HepG2 (cell line): ENCODE measurements at regions not wholly inside any gene's neighbourhood (a gene's known extent, or its start where the extent isn't known, plus 50 kb on each side); places are given as distances from the start of the nearest gene placed in this dataset.

Experiments used
- ATAC-seq: fragments of 200-7000 bp; cut with Tn5 transposase; 3 replicates; pipeline ENCODE4 v1.9.1; 2020; ENCODE audit warnings: mild to moderate bottlenecking, moderate library complexity
- BruUV-seq: library from RNA; stranded (reverse); fragments of 400-500 nt; replicated peaks from 2 replicates; lab custom pipeline; 2021; lab: Mats Ljungman, UMichigan
- CTCF ChIA-PET: fragments of 300-600 bp; formaldehyde crosslinking; extraction: SDS; loops from one replicate; lab custom pipeline; 2021; ENCODE audit warnings: low total read pairs, inconsistent platforms, low intra/inter-chr PET ratio; lab: Yijun Ruan, JAX
- POLR2A ChIA-PET: fragments of 350-600 bp; sonication (Branson Sonifier 250); formaldehyde crosslinking; loops from one replicate; lab custom pipeline; 2020; ENCODE audit warnings: antibody characterized with exemption, inconsistent platforms; lab: Yijun Ruan, JAX
- DNase-seq: peaks from one replicate; pipeline ENCODE4 v3.0.0-alpha.2; 2015; ENCODE audit warnings: low spot score
- FAIRE-seq: peaks from 3 replicates; lab custom pipeline; 2011; peaks lifted over from hg19 to GRCh38; lab: Jason Lieb, UNC
- H2AFZ ChIP-seq: one replicate; pipeline ENCODE4 v1.6.1; 2011; ENCODE audit warnings: low read length, inconsistent platforms
- H3K27ac ChIP-seq: fragments of 300-600 bp; 3 replicates; pipeline ENCODE4 v1.8.0; 2011; ENCODE audit warnings: mixed run types, mild to moderate bottlenecking, mixed read lengths, low read length, inconsistent platforms; ENCODE audit not compliant: insufficient read depth; ENCODE audit errors: extremely low read length
- H3K27me3 ChIP-seq, 2 experiments: fragments of 200-600 bp in 1 of 2; 2 replicates in 1 of 2; 3 replicates in 1 of 2; pipeline versions ENCODE4 v1.6.0 to v1.8.0; 2011; ENCODE audit warnings: low read length in 2 of 2, mild to moderate bottlenecking in 2 of 2, moderate library complexity in 2 of 2, inconsistent platforms in 1 of 2; ENCODE audit not compliant: insufficient read depth in 2 of 2, control insufficient read depth in 1 of 2
- H3K36me3 ChIP-seq, 2 experiments: fragments of 200-600 bp in 1 of 2; replicated peaks in 1 of 2; 2 replicates in 1 of 2; 3 replicates in 1 of 2; pipeline versions ENCODE4 v1.5.1 to v1.8.0; 2011; ENCODE audit warnings: low read length in 2 of 2, inconsistent platforms in 1 of 2; ENCODE audit not compliant: insufficient read depth in 2 of 2, control insufficient read depth in 1 of 2
- H3K4me1 ChIP-seq: 2 replicates; pipeline ENCODE4 v1.5.1; 2012; ENCODE audit warnings: low read length, inconsistent platforms; ENCODE audit not compliant: insufficient read depth
- H3K4me2 ChIP-seq: 2 replicates; pipeline ENCODE4 v1.6.0; 2011; ENCODE audit warnings: low read depth, low read length, inconsistent platforms
- H3K4me3 ChIP-seq, 3 experiments: fragments of 200-600 bp in 1 of 3; sonication (generic), shearing (Covaris generic) in 1 of 3; replicated peaks in 1 of 3; 2 replicates each; pipeline ENCODE4 v1.5.1; 2011 to 2016; ENCODE audit warnings: low read length in 3 of 3, inconsistent platforms in 2 of 3, low read depth in 2 of 3, mild to moderate bottlenecking in 2 of 3, control low read depth in 1 of 3, mixed read lengths in 1 of 3; ENCODE audit not compliant: insufficient read depth in 1 of 3
- H3K79me2 ChIP-seq: one replicate; pipeline ENCODE4 v1.6.1; 2011; ENCODE audit warnings: low read length, inconsistent platforms; ENCODE audit not compliant: insufficient read depth
- H3K9ac ChIP-seq: 2 replicates; pipeline ENCODE4 v1.6.0; 2011; ENCODE audit warnings: mild to moderate bottlenecking, low read depth, low read length, inconsistent platforms; ENCODE audit not compliant: insufficient read depth
- H3K9me3 ChIP-seq: 2 replicates; pipeline ENCODE4 v1.5.1; 2012; ENCODE audit warnings: mild to moderate bottlenecking, low read length
- H4K20me1 ChIP-seq: 2 replicates; pipeline ENCODE4 v1.6.0; 2011; ENCODE audit warnings: inconsistent platforms, mild to moderate bottlenecking, low read length, moderate library complexity; ENCODE audit not compliant: insufficient read depth
- BCLAF1 ChIP-seq: fragments of 450-650 bp; IDR thresholded peaks from 2 replicates; pipeline ENCODE4 v1.6.1; 2017; ENCODE audit warnings: mild to moderate bottlenecking
- SOX13 ChIP-seq, 3 experiments: fragments of 450-650 bp in 1 of 3; sonication (generic) in 1 of 3; formaldehyde crosslinking in 1 of 3; IDR thresholded peaks in 2 of 3; conservative IDR thresholded peaks in 1 of 3; 2 replicates each; pipeline versions ENCODE4 v1.5.0 to v1.6.1; 2016 to 2020; ENCODE audit warnings: antibody characterized with exemption in 1 of 3, mild to moderate bottlenecking in 1 of 3, missing compliant biosample characterization in 1 of 3, missing genetic modification reagents in 1 of 3, moderate library complexity in 1 of 3
- ZFP91 ChIP-seq: sonication (generic); formaldehyde crosslinking; IDR thresholded peaks from 2 replicates; pipeline ENCODE4 v1.9.0; 2022; ENCODE audit warnings: missing genetic modification reagents, mild to moderate bottlenecking, borderline replicate concordance
- ZNF609 ChIP-seq: sonication (generic); formaldehyde crosslinking; IDR thresholded peaks from 2 replicates; pipeline ENCODE4 v1.4.0; 2020; ENCODE audit warnings: mild to moderate bottlenecking, missing genetic modification reagents, borderline replicate concordance
- ZNF768 ChIP-seq: sonication (generic); formaldehyde crosslinking; IDR thresholded peaks from 2 replicates; pipeline ENCODE4 v1.4.0; 2020; ENCODE audit warnings: missing genetic modification reagents
- WGBS: methylation state at CpG from one replicate; pipeline ENCODE4 v1.1.6; 2017; ENCODE audit warnings: low lambda C conversion rate; 5-methylcytosine and 5-hydroxymethylcytosine counted together
- in situ Hi-C: cut with HindIII; loops from 2 replicates; pipeline ENCODE4 v1.10.0; 2017; ENCODE audit warnings: low pct_unique_long_range_greater_than_20kb; ENCODE audit not compliant: extremely low pct_ligation_motif_present
- intact Hi-C: fragments of 100-400 bp; cut with micrococcal nuclease; formaldehyde crosslinking; loops from one replicate; pipeline ENCODE4 v1.10.0; 2022; ENCODE audit not compliant: unreplicated experiment

GRCh38 chr10:52659085-52659484 is 113.5 kb downstream of the MBL2 start:
- Histone ChIP-seq H3K27ac (no peak overlapping the region), H2AFZ (no peak overlapping the region), H3K4me2 (no peak overlapping the region), H3K79me2 (no peaks in the 10 kb centered on the region), H3K27me3 (no peaks in the 10 kb centered on the region), H3K4me1 (no peaks in the 10 kb centered on the region), H4K20me1 (no peaks in the 10 kb centered on the region), H3K4me3 (no peak overlapping the region), H3K36me3 (no peaks in the 10 kb centered on the region), H3K9me3 (no peaks in the 10 kb centered on the region), H3K9ac (no peak overlapping the region)
- in situ Hi-C loops, result no loop called here
- DNase-seq, result no peak
- CTCF ChIA-PET, result no interaction called here
- ATAC-seq, result no peak
- 84% methylated on average over 1 of the region's 1 CpG for WGBS
- no peak for FAIRE-seq
- TF ChIP-seq BCLAF1 (no peak), ZFP91 (CRISPR knock-in tag) (no peak), ZNF768 (CRISPR knock-in tag) (no peak)
- POLR2A ChIA-PET, result no interaction called here
- BruUV-seq, result no TSS peak
- intact Hi-C loops, result no loop called here

- FAIRE-seq (no peak), DNase-seq (no peak), ATAC-seq (no peak)
- ChIA-PET POLR2A (no interaction called here), CTCF (no interaction called here)
- Histone ChIP-seq H3K4me3 (no peak overlapping the region), H3K36me3 (no peaks in the 10 kb centered on the region), H2AFZ (no peak overlapping the region), H3K9me3 (peaks cover 13% of the 10 kb centered on the region), H3K79me2 (no peaks in the 10 kb centered on the region), H3K4me2 (no peak overlapping the region), H3K27me3 (no peaks in the 10 kb centered on the region), H3K4me1 (no peaks in the 10 kb centered on the region), H3K27ac (no peak overlapping the region), H3K9ac (no peak overlapping the region), H4K20me1 (no peaks in the 10 kb centered on the region)
- WGBS, result 83% methylated on average over 1 of the region's 1 CpG
- in situ Hi-C loops (no loop called here), intact Hi-C loops (no loop called here)
- BruUV-seq, result no TSS peak
- TF ChIP-seq ZNF609, result no peak
- TF ChIP-seq SOX13 (IDR thresholded peaks at IDR 0.05), result no peak
- no peak for TF ChIP-seq SOX13 (CRISPR knock-in tag; conservative IDR thresholded peaks at IDR 0.05 in 1 of 2, IDR thresholded peaks at IDR 0.05 in 1 of 2)
These were observed 110.3 kb downstream of the MBL2 start for GRCh38 chr10:52662256-52662655.
